SK-N-SH (cell line): ENCODE measurements at regions not wholly inside any gene's neighbourhood (a gene's known extent, or its start where the extent isn't known, plus 50 kb on each side); places are given as distances from the start of the nearest gene placed in this dataset.

Experiments
- CTCF ChIA-PET: fragments of 300-600, 350-600 bp; formaldehyde crosslinking; extraction: SDS; loops from one replicate; lab custom pipeline; 2021; lab: Yijun Ruan, JAX
- POLR2A ChIA-PET: fragments of 350-600 bp; sonication (Branson Sonifier 250); formaldehyde crosslinking; extraction: SDS; loops from one replicate; lab custom pipeline; 2020; ENCODE audit warnings: antibody characterized with exemption, inconsistent platforms; lab: Yijun Ruan, JAX
- DNase-seq: peaks from one replicate; pipeline ENCODE4 v3.0.0; 2012
- H2AFZ ChIP-seq: fragments of 200-600 bp; sonication (generic); 2 replicates; pipeline ENCODE4 v1.8.1; 2016; ENCODE audit warnings: antibody characterized with exemption, mild to moderate bottlenecking, low read depth
- H3F3A ChIP-seq: fragments of 200-600 bp; sonication (generic); replicated peaks from 2 replicates; pipeline ENCODE3; 2016; ENCODE audit warnings: antibody characterized with exemption, mild to moderate bottlenecking; ENCODE audit not compliant: insufficient read depth
- H3K27ac ChIP-seq, 2 experiments: fragments of 200-500 bp in 1 of 2; fragments of 200-600 bp in 1 of 2; sonication (Bioruptor generic) in 1 of 2; sonication (generic), shearing (Covaris generic) in 1 of 2; 2 replicates each; pipeline versions ENCODE4 v1.5.1 to v1.6.1; 2014 to 2016; ENCODE audit warnings: low read depth in 2 of 2, inconsistent platforms in 1 of 2, low read length in 1 of 2, mild to moderate bottlenecking in 1 of 2, mixed read lengths in 1 of 2
- H3K27me3 ChIP-seq: fragments of 200-600 bp; sonication (generic), shearing (Covaris generic); 2 replicates; pipeline ENCODE4 v1.6.1; 2016; ENCODE audit warnings: mixed run types; ENCODE audit not compliant: insufficient read depth
- H3K36me3 ChIP-seq, 2 experiments: fragments of 200-500 bp in 1 of 2; fragments of 200-600 bp in 1 of 2; sonication (Bioruptor generic) in 1 of 2; sonication (generic) in 1 of 2; replicated peaks in 1 of 2; 2 replicates each; pipeline versions ENCODE3 to v1.5.1; 2014 to 2016; ENCODE audit warnings: low read length in 1 of 2, mild to moderate bottlenecking in 1 of 2; ENCODE audit not compliant: insufficient read depth in 2 of 2, control insufficient read depth in 1 of 2
- H3K4me1 ChIP-seq, 2 experiments: fragments of 200-500 bp in 1 of 2; fragments of 200-600 bp in 1 of 2; sonication (Bioruptor generic) in 1 of 2; sonication (generic), shearing (Covaris generic) in 1 of 2; 2 replicates each; pipeline versions ENCODE4 v1.5.1 to v1.6.1; 2014 to 2016; ENCODE audit warnings: low read depth in 1 of 2, low read length in 1 of 2, mixed run types in 1 of 2; ENCODE audit not compliant: insufficient read depth in 2 of 2, control insufficient read depth in 1 of 2
- H3K4me2 ChIP-seq: fragments of 200-600 bp; sonication (generic), shearing (Covaris generic); 2 replicates; pipeline ENCODE4 v1.6.1; 2017; ENCODE audit warnings: mixed run types
- H3K4me3 ChIP-seq, 2 experiments: fragments of 200-500 bp in 1 of 2; fragments of 200-600 bp in 1 of 2; sonication (Bioruptor generic) in 1 of 2; sonication (generic), shearing (Covaris generic) in 1 of 2; 2 replicates each; pipeline versions ENCODE4 v1.5.1 to v1.8.1; 2014 to 2016; ENCODE audit warnings: low read depth in 2 of 2, inconsistent platforms in 1 of 2, low read length in 1 of 2, mild to moderate bottlenecking in 1 of 2, mixed read lengths in 1 of 2, moderate library complexity in 1 of 2
- H3K79me2 ChIP-seq: fragments of 200-600 bp; sonication (generic); 2 replicates; pipeline ENCODE4 v1.8.1; 2017; ENCODE audit warnings: mild to moderate bottlenecking; ENCODE audit not compliant: insufficient read depth
- H3K9ac ChIP-seq: fragments of 200-600 bp; sonication (generic); 2 replicates; pipeline ENCODE4 v1.6.1; 2017; ENCODE audit warnings: mixed run types
- H3K9me2 ChIP-seq: fragments of 200-600 bp; sonication (generic); 2 replicates; pipeline ENCODE4 v1.6.1; 2017; ENCODE audit warnings: mixed run types
- H3K9me3 ChIP-seq: fragments of 200-600 bp; sonication (generic); 2 replicates; pipeline ENCODE4 v1.6.1; 2017; ENCODE audit warnings: mixed run types, mild to moderate bottlenecking, moderate library complexity
- H4K20me1 ChIP-seq: fragments of 200-600 bp; sonication (generic); 2 replicates; pipeline ENCODE4 v1.6.1; 2017; ENCODE audit warnings: mild to moderate bottlenecking, mixed run types; ENCODE audit not compliant: insufficient read depth
- POLR2AphosphoS5 ChIP-seq: IDR thresholded peaks from 2 replicates; pipeline ENCODE4 v1.6.1; 2012; ENCODE audit warnings: low read depth, low read length
- RFX5 ChIP-seq: IDR thresholded peaks from 2 replicates; pipeline ENCODE4 v1.6.1; 2012; ENCODE audit warnings: mild to moderate bottlenecking, improper control_type of control experiment, low read length
- SMC3 ChIP-seq: IDR thresholded peaks from 2 replicates; pipeline ENCODE4 v1.6.1; 2012; ENCODE audit warnings: low read depth, low read length, improper control_type of control experiment
- WGBS: methylation state at CpG from one replicate; pipeline ENCODE4 v1.1.6; 2017; ENCODE audit warnings: low lambda C conversion rate; 5-methylcytosine and 5-hydroxymethylcytosine counted together
- TF ChIP-seq, protein P1 (sequence below): fragments of 150-350 bp; IDR thresholded peaks from 2 replicates; pipeline ENCODE4 v1.6.1; 2016; ENCODE audit warnings: mild to moderate bottlenecking, low read depth, low read length
- TF ChIP-seq, protein P2 (sequence below): fragments of 150-350 bp; IDR thresholded peaks from 2 replicates; pipeline ENCODE4 v1.6.1; 2017; ENCODE audit warnings: antibody characterized with exemption, low read length, low read depth, borderline replicate concordance
- TF ChIP-seq, protein P3 (sequence below): IDR thresholded peaks from 2 replicates; pipeline ENCODE4; 2012

DNA sequence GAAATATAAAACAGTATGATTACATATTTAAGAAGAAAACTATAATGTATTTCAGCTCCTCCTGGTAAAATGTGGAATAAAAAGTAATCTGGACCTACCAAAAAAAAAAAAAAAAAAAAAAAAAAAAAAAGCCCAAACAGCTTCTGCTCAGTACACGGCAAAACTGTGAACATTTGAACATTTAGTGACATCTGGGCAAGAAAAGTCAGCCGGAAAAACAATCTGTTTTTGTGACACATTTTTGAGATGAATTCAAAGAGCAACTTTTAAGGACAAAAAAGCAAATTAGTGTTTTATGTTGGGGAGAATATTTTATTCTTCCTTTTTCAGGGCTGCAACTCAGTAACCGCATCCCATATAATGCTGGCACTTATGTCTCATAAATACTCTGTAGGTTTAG is 649.7 kb upstream of the KCNMB2 start:
- H3K27me3 ChIP-seq = no peaks in the 10 kb centered on the region
- no peak for DNase-seq
- 95% methylated on average over 3 of the region's 3 CpGs for WGBS
- no peaks in the 10 kb centered on the region for H3K9me3 ChIP-seq
- no peak overlapping the region for H3K4me3 ChIP-seq
- no peaks in the 10 kb centered on the region for H4K20me1 ChIP-seq
- peaks cover 0 to 3% of the 10 kb centered on the region in 2 experiments; a peak in 2 of 4 replicates for H3K4me1 ChIP-seq
- H3K79me2 ChIP-seq = no peaks in the 10 kb centered on the region
- CTCF ChIA-PET = interaction anchor here (1.2 to 1.7 kb wide), 3 partner anchors 10 to 53 kb away, joined by 3 to 4 read pairs (median 3); no protein-coding TSS in a partner anchor
- no peak overlapping the region for H2AFZ ChIP-seq
- no peak overlapping the region for H3K27ac ChIP-seq
- no peak overlapping the region for H3K9ac ChIP-seq
- TF ChIP-seq SMC3 (no peak), RFX5 (no peak)
- TF ChIP-seq, protein P1, sequence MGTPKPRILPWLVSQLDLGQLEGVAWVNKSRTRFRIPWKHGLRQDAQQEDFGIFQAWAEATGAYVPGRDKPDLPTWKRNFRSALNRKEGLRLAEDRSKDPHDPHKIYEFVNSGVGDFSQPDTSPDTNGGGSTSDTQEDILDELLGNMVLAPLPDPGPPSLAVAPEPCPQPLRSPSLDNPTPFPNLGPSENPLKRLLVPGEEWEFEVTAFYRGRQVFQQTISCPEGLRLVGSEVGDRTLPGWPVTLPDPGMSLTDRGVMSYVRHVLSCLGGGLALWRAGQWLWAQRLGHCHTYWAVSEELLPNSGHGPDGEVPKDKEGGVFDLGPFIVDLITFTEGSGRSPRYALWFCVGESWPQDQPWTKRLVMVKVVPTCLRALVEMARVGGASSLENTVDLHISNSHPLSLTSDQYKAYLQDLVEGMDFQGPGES = no peak
- TF ChIP-seq, protein P2, sequence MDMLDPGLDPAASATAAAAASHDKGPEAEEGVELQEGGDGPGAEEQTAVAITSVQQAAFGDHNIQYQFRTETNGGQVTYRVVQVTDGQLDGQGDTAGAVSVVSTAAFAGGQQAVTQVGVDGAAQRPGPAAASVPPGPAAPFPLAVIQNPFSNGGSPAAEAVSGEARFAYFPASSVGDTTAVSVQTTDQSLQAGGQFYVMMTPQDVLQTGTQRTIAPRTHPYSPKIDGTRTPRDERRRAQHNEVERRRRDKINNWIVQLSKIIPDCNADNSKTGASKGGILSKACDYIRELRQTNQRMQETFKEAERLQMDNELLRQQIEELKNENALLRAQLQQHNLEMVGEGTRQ = no peak
- TF ChIP-seq, protein P3, sequence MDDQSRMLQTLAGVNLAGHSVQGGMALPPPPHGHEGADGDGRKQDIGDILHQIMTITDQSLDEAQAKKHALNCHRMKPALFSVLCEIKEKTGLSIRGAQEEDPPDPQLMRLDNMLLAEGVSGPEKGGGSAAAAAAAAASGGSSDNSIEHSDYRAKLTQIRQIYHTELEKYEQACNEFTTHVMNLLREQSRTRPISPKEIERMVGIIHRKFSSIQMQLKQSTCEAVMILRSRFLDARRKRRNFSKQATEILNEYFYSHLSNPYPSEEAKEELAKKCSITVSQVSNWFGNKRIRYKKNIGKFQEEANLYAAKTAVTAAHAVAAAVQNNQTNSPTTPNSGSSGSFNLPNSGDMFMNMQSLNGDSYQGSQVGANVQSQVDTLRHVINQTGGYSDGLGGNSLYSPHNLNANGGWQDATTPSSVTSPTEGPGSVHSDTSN = no peak
- TF ChIP-seq, all 33 proteins: peak for 0
- H3K36me3 ChIP-seq = no peaks in the 10 kb centered on the region
- H3K4me2 ChIP-seq = no peak overlapping the region
- POLR2A ChIA-PET = no interaction called here
- H3K9me2 ChIP-seq = no peaks in the 10 kb centered on the region
- H3F3A ChIP-seq = no peaks in the 10 kb centered on the region

DNA sequence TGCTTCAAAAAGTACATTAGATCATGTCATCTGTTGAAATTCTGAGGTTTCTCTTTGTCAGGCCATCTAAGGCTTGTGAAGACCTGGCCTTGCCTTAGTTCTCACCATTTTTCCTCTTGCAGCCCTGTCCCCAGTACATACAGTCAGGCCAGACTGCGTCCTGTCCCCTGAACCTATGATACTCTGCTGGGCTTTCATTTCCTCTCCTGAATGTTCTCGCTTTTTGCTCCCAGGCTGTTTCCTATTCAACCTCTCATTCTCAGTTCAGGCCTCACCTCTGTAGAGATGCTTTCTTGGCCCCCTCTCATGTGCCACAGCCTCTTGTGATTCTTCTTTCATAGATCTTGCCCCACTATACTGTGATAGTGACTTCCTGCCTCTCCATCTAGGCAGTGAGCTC is 648.8 kb upstream of the KCNMB2 start:
- Histone ChIP-seq H3K4me3 (no peak overlapping the region), H3K4me2 (no peak overlapping the region), H3K79me2 (no peaks in the 10 kb centered on the region), H3K9ac (no peak overlapping the region), H3K9me2 (no peaks in the 10 kb centered on the region), H2AFZ (no peak overlapping the region), H3K27me3 (no peaks in the 10 kb centered on the region), H3K4me1 (peaks cover 0 to under 1% of the 10 kb centered on the region in 2 experiments; a peak in 2 of 4 replicates), H3K36me3 (no peaks in the 10 kb centered on the region), H3K9me3 (no peaks in the 10 kb centered on the region), H4K20me1 (no peaks in the 10 kb centered on the region), H3F3A (no peaks in the 10 kb centered on the region), H3K27ac (no peak overlapping the region)
- TF ChIP-seq, protein P1 = no peak
- no peak for TF ChIP-seq RFX5
- TF ChIP-seq POLR2AphosphoS5 = no peak
- ChIA-PET CTCF (interaction anchor here (1.2 to 1.7 kb wide), 2 partner anchors 21 to 54 kb away, joined by 3 read pairs; no protein-coding TSS in a partner anchor), POLR2A (no interaction called here)
- 76% methylated on average over 2 of the region's 2 CpGs for WGBS
- no peak for DNase-seq
